H9 (cell line): ENCODE measurements at regions not wholly inside any gene's neighbourhood (a gene's known extent, or its start where the extent isn't known, plus 50 kb on each side); places are given as distances from the start of the nearest gene placed in this dataset.

Experiments used
- DNase-seq: peaks from one replicate; pipeline ENCODE4 v3.0.0-alpha.2; 2017
- H2AFZ ChIP-seq: one replicate; pipeline ENCODE4 v1.6.1; 2013; ENCODE audit warnings: mild to moderate bottlenecking, low read length, control low read depth, moderate library complexity
- H2AK5ac ChIP-seq: 2 replicates; pipeline ENCODE4 v1.6.1; 2013; ENCODE audit warnings: low read length, control low read depth, mixed read lengths; ENCODE audit not compliant: insufficient read length
- H2BK120ac ChIP-seq: one replicate; pipeline ENCODE4 v1.6.1; 2013; ENCODE audit warnings: low read depth, mild to moderate bottlenecking, low read length, control low read depth, inconsistent platforms; ENCODE audit not compliant: poor library complexity, severe bottlenecking
- H2BK12ac ChIP-seq: 2 replicates; pipeline ENCODE4 v1.6.1; 2013; ENCODE audit warnings: low read length, control low read depth, mixed read lengths, low read depth; ENCODE audit not compliant: insufficient read length
- H2BK15ac ChIP-seq: 2 replicates; pipeline ENCODE4 v1.6.1; 2013; ENCODE audit warnings: low read depth, low read length, control low read depth
- H2BK20ac ChIP-seq: one replicate; pipeline ENCODE4 v1.6.1; 2013; ENCODE audit warnings: low read depth, mild to moderate bottlenecking, low read length, control low read depth, inconsistent platforms; ENCODE audit not compliant: poor library complexity, severe bottlenecking
- H2BK5ac ChIP-seq: 2 replicates; pipeline ENCODE4 v1.6.1; 2013; ENCODE audit warnings: low read length, control low read depth, mixed read lengths; ENCODE audit not compliant: insufficient read length
- H3K14ac ChIP-seq: 2 replicates; pipeline ENCODE4 v1.6.1; 2013; ENCODE audit warnings: low read length, control low read depth; ENCODE audit not compliant: insufficient read depth
- H3K18ac ChIP-seq: 2 replicates; pipeline ENCODE4 v1.6.1; 2013; ENCODE audit warnings: low read depth, mild to moderate bottlenecking, mixed read lengths, low read length, control low read depth; ENCODE audit not compliant: insufficient read length
- H3K23ac ChIP-seq: 2 replicates; pipeline ENCODE4 v1.6.1; 2013; ENCODE audit warnings: low read length, control low read depth, mixed read lengths, low read depth; ENCODE audit not compliant: insufficient read length
- H3K23me2 ChIP-seq: 2 replicates; pipeline ENCODE4 v1.6.1; 2013; ENCODE audit warnings: low read depth, mild to moderate bottlenecking, mixed read lengths, low read length, control low read depth; ENCODE audit not compliant: insufficient read length, poor library complexity, severe bottlenecking
- H3K27ac ChIP-seq: 2 replicates; pipeline ENCODE4 v1.5.1; 2013; ENCODE audit warnings: low read length, control low read depth, mixed read lengths, low read depth; ENCODE audit not compliant: insufficient read length
- H3K27me3 ChIP-seq: 2 replicates; pipeline ENCODE4 v1.6.1; 2013; ENCODE audit warnings: low read length, control low read depth, inconsistent platforms; ENCODE audit not compliant: insufficient read depth
- H3K4ac ChIP-seq: 2 replicates; pipeline ENCODE4 v1.6.1; 2013; ENCODE audit warnings: low read depth, mild to moderate bottlenecking, control low read depth, inconsistent platforms, low read length, moderate library complexity
- H3K4me1 ChIP-seq: 2 replicates; pipeline ENCODE4 v1.6.1; 2013; ENCODE audit warnings: low read length, control low read depth, inconsistent platforms; ENCODE audit not compliant: insufficient read depth
- H3K4me2 ChIP-seq: 2 replicates; pipeline ENCODE4 v1.6.1; 2013; ENCODE audit warnings: low read length, control low read depth, mixed read lengths; ENCODE audit not compliant: insufficient read length, insufficient read depth
- H3K56ac ChIP-seq: 2 replicates; pipeline ENCODE4 v1.6.1; 2013; ENCODE audit warnings: low read depth, mild to moderate bottlenecking, mixed read lengths, low read length, control low read depth; ENCODE audit not compliant: insufficient read length
- H3K79me1 ChIP-seq: 2 replicates; pipeline ENCODE4 v1.6.1; 2013; ENCODE audit warnings: low read depth, mild to moderate bottlenecking, moderate library complexity, low read length, control low read depth, inconsistent platforms; ENCODE audit not compliant: insufficient read depth, poor library complexity, severe bottlenecking
- H3K79me2 ChIP-seq: 2 replicates; pipeline ENCODE4 v1.6.1; 2013; ENCODE audit warnings: low read length, control low read depth, inconsistent platforms; ENCODE audit not compliant: insufficient read depth
- H3K9ac ChIP-seq: 2 replicates; pipeline ENCODE4 v1.6.1; 2013; ENCODE audit warnings: low read length, control low read depth, mixed read lengths; ENCODE audit not compliant: insufficient read length; ENCODE audit errors: extremely low read depth
- H3K9me3 ChIP-seq: one replicate; pipeline ENCODE4 v1.6.1; 2013; ENCODE audit warnings: low read depth, low read length, inconsistent platforms; ENCODE audit not compliant: control insufficient read depth
- H3T11ph ChIP-seq: one replicate; pipeline ENCODE4 v1.6.1; 2013; ENCODE audit warnings: mild to moderate bottlenecking, low read length, control low read depth, inconsistent platforms
- H4K20me1 ChIP-seq: one replicate; pipeline ENCODE4 v1.6.1; 2013; ENCODE audit not compliant: control insufficient read depth, insufficient read length, insufficient read depth
- H4K5ac ChIP-seq: 2 replicates; pipeline ENCODE4 v1.6.1; 2013; ENCODE audit warnings: low read depth, mild to moderate bottlenecking, mixed read lengths, low read length, control low read depth; ENCODE audit not compliant: insufficient read length
- H4K8ac ChIP-seq: replicated peaks from 2 replicates; pipeline ENCODE4 v1.6.1; 2013; ENCODE audit warnings: low read length, control low read depth, mixed read lengths, low read depth; ENCODE audit not compliant: insufficient read length
- H4K91ac ChIP-seq: 2 replicates; pipeline ENCODE4 v1.6.1; 2013; ENCODE audit warnings: low read depth, mild to moderate bottlenecking, moderate library complexity, mixed read lengths, low read length, control low read depth; ENCODE audit not compliant: insufficient read length
- H3K27ac Mint-ChIP-seq, 3 experiments: 2 replicates in 2 of 3; 3 replicates in 1 of 3; pipeline ENCODE4 v1.8.0; 2020 to 2021; ENCODE audit warnings: mixed read lengths in 3 of 3, mild to moderate bottlenecking in 1 of 3, moderate library complexity in 1 of 3
- H3K27me3 Mint-ChIP-seq: 2 replicates; pipeline ENCODE4 v1.8.0; 2021; ENCODE audit warnings: low read depth, mild to moderate bottlenecking, moderate library complexity, mixed read lengths
- H3K36me3 Mint-ChIP-seq, 3 experiments: 2 replicates in 2 of 3; 3 replicates in 1 of 3; pipeline ENCODE4 v1.8.0; 2020 to 2021; ENCODE audit warnings: low read depth in 3 of 3, mixed read lengths in 3 of 3; ENCODE audit not compliant: insufficient read depth in 1 of 3
- H3K4me1 Mint-ChIP-seq, 2 experiments: 2 replicates each; pipeline ENCODE4 v1.8.0; 2020; ENCODE audit warnings: mixed read lengths in 2 of 2
- H3K4me3 Mint-ChIP-seq, 2 experiments: 2 replicates in 1 of 2; 3 replicates in 1 of 2; pipeline ENCODE4 v1.8.0; 2020 to 2021; ENCODE audit warnings: mild to moderate bottlenecking in 2 of 2, mixed read lengths in 2 of 2, moderate library complexity in 1 of 2
- H3K9me3 Mint-ChIP-seq, 2 experiments: 2 replicates in 1 of 2; 3 replicates in 1 of 2; pipeline ENCODE4 v1.8.0; 2020; ENCODE audit warnings: mild to moderate bottlenecking in 2 of 2, mixed read lengths in 2 of 2, moderate library complexity in 1 of 2
- CTCF ChIP-seq: fragments of 200-600 bp; sonication (generic); conservative IDR thresholded peaks from 3 replicates; pipeline ENCODE4 v1.8.0; 2021; ENCODE audit warnings: antibody characterized with exemption, mild to moderate bottlenecking
- WGBS: extraction: QIAGEN DNeasy Blood & Tissue Kit; methylation state at CpG from one replicate; pipeline ENCODE4 v1.1.7; 2013; ENCODE audit warnings: missing lambda C conversion rate, low lambda C conversion rate, mixed read lengths; ENCODE audit not compliant: insufficient read length; ENCODE audit errors: extremely low coverage; 5-methylcytosine and 5-hydroxymethylcytosine counted together

DNA sequence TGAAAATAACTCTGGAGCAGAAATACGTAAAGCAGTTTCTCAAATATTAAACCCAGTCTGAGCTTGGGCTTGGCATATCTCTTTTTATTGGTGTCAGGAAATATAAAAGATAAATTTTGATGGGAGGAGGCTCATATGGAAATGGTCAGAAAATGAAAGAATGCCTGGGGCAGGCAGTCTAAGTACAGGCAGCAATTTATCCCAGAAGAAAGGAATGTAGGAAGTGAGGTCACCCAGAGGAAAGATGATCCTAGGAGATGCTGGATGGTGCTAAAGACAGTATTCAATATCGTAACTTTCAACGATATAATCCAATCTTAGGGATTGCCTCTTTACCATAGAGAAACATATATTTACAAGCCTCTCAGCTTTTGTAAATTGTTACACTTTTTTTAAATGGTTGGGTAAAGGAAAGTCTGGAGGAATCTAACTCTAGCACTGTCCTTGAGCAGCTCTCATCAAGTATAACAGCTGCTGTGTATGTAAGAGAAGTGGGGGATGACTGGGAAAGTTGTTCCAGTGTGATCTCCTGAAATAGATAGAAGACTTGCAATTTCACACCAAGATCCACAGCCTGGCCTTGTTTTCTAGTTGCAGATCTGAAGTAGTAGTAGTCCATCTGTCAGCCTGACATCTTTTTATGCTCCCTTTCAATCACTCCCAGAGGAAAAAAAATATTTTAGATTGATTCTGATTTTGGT, 256.9 kb upstream of the SASH1 start:
- Histone ChIP-seq H3K23me2 (no peaks in the 10 kb centered on the region), H2BK12ac (no peak overlapping the region), H3K18ac (no peak overlapping the region), H3K9ac (no peak overlapping the region), H2BK20ac (no peak overlapping the region), H3K79me2 (no peaks in the 10 kb centered on the region), H2BK5ac (no peak overlapping the region), H3K4me1 (no peaks in the 10 kb centered on the region), H3K23ac (no peak overlapping the region), H2AK5ac (no peak overlapping the region), H3K4me2 (no peak overlapping the region), H3K27ac (no peak overlapping the region), H3K27me3 (no peaks in the 10 kb centered on the region), H2AFZ (no peak overlapping the region), H3K79me1 (no peaks in the 10 kb centered on the region), H2BK15ac (no peak overlapping the region), H4K91ac (no peak overlapping the region), H4K5ac (no peak overlapping the region), H3K4ac (no peak overlapping the region), H3K56ac (no peak overlapping the region), H3K14ac (no peak overlapping the region), H3T11ph (no peak overlapping the region), H4K8ac (no peak overlapping the region), H4K20me1 (no peaks in the 10 kb centered on the region), H2BK120ac (no peak overlapping the region), H3K9me3 (no peaks in the 10 kb centered on the region)
- no peaks in the 10 kb centered on the region for H3K27me3 Mint-ChIP-seq
- peaks cover 0 to under 1% (median 0%) of the 10 kb centered on the region in 3 experiments; a peak in 2 of 7 replicates for H3K36me3 Mint-ChIP-seq
- WGBS, result no CpG with 5 or more reads among the region's 3 CpGs
- no peak for DNase-seq
- H3K27ac Mint-ChIP-seq, result no peak overlapping the region
- H3K4me3 Mint-ChIP-seq, result no peak overlapping the region
- H3K4me1 Mint-ChIP-seq, result no peaks in the 10 kb centered on the region
- TF ChIP-seq CTCF, result no peak
- H3K9me3 Mint-ChIP-seq, result peaks cover 2 to 3% of the 10 kb centered on the region in 2 experiments; a peak in 2 of 5 replicates
